ENCODE measurements at regions not wholly inside any gene's neighbourhood (a gene's known extent, or its start where the extent isn't known, plus 50 kb on each side); places are given as distances from the start of the nearest gene placed in this dataset.

GRCh38 chr20:20823476-20823881 lies 111.0 kb upstream of the RALGAPA2 start:
- Mint-ChIP-seq H3K27ac (ENCODE audit: low read depth, unreplicated experiment) (no peak overlapping the region), H3K27me3 (ENCODE audit: insufficient read depth, unreplicated experiment) (peaks cover 15% of the 10 kb centered on the region), H3K4me3 (ENCODE audit: unreplicated experiment) (no peak overlapping the region), H3K9me3 (ENCODE audit: unreplicated experiment) (no peaks in the 10 kb centered on the region), H3K36me3 (ENCODE audit: insufficient read depth, unreplicated experiment) (no peaks in the 10 kb centered on the region), H3K4me1 (ENCODE audit: insufficient read depth, unreplicated experiment) (peaks cover 16% of the 10 kb centered on the region)
- POLR2A ChIA-PET = interaction anchor here (0.7 to 3.2 kb wide), 4 partner anchors 41 to 157 kb away, joined by 3 to 15 read pairs (median 9); no protein-coding TSS in a partner anchor
- intact Hi-C loops (cut with micrococcal nuclease) = loop anchor here (10.0 kb wide), 1 partner anchor 739 kb away; no protein-coding TSS in a partner anchor
- no peak for TF ChIP-seq CTCF (IDR thresholded peaks at IDR 0.05; ENCODE audit: unreplicated experiment)
- CTCF ChIA-PET = interaction anchor here (0.5 to 12.2 kb wide), 32 partner anchors 9 to 1671 kb away, joined by 3 to 373 read pairs (median 5); partner anchors contain the start of gene RALGAPA2
- DNase-seq (ENCODE audit: unreplicated experiment) = no peak
- BruUV-seq (replicated peaks) = no TSS peak

- BruUV-seq (replicated peaks) = no TSS peak
- H3K36me3 Mint-ChIP-seq (ENCODE audit: insufficient read depth, unreplicated experiment) = no peaks in the 10 kb centered on the region
- peak overlapping the region; percentile 42 for H3K27ac Mint-ChIP-seq (ENCODE audit: low read depth, unreplicated experiment)
- no peaks in the 10 kb centered on the region for H3K9me3 Mint-ChIP-seq (ENCODE audit: unreplicated experiment)
- TF ChIP-seq CTCF (IDR thresholded peaks at IDR 0.05; ENCODE audit: unreplicated experiment) = no peak
- intact Hi-C loops (cut with micrococcal nuclease) = loop anchor here (10.0 kb wide), 1 partner anchor 737 kb away; no protein-coding TSS in a partner anchor
- H3K4me1 Mint-ChIP-seq (ENCODE audit: insufficient read depth, unreplicated experiment) = peaks cover 16% of the 10 kb centered on the region
- ChIA-PET CTCF (interaction anchor here (0.6 to 12.2 kb wide), 22 partner anchors 8 to 305 kb away, joined by 3 to 373 read pairs (median 4); no protein-coding TSS in a partner anchor), POLR2A (interaction anchor here (0.6 to 3.2 kb wide), 12 partner anchors 8 to 159 kb away, joined by 3 to 14 read pairs (median 3); partner anchors contain the start of gene RALGAPA2)
- H3K4me3 Mint-ChIP-seq (ENCODE audit: unreplicated experiment) = no peak overlapping the region
- H3K27me3 Mint-ChIP-seq (ENCODE audit: insufficient read depth, unreplicated experiment) = peaks cover 6% of the 10 kb centered on the region
- no peak for DNase-seq (ENCODE audit: unreplicated experiment)
Observed at GRCh38 chr20:20821484-20822260, 109.2 kb upstream of the RALGAPA2 start.

DNA sequence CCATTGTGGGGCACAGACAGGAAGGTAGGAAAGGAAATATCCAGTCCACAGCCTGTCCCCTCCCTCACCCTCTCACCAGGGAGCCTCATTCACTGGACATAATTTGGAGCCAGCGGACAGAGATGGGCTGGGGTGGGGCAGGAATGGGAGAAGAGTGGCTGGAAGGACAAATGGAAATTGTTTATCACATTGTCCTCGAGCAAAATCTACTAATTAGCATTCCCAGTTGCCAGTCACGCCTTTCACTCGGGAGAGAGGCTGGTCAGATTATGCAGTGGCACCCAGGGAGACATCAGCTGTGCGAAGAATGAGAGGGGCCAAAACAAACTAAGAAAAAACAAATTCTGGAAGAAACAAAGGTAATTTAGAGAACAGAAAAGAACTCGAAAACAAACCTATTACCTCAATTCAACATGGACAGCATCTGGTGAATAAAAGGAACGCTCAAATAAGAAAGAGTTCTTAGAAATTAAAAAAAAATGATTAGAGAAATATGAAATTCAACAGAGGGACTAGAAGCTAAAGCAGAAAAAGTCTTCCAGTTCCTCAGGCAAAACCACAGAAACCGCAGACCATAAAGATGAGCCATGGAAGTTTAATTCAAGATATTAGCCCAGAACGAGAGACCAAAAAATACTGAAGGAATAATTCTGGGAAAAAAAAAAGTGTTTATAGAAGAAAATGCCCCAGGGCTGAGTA lies 108.5 kb upstream of the RALGAPA2 start:
- intact Hi-C loops (cut with micrococcal nuclease) = loop anchor here (10.0 kb wide), 1 partner anchor 736 kb away; no protein-coding TSS in a partner anchor
- H3K27ac Mint-ChIP-seq (ENCODE audit: low read depth, unreplicated experiment) = no peak overlapping the region

More for the DNA sequence above, 108.5 kb upstream of the RALGAPA2 start:
- Mint-ChIP-seq H3K27me3 (ENCODE audit: insufficient read depth, unreplicated experiment) (no peaks in the 10 kb centered on the region), H3K4me3 (ENCODE audit: unreplicated experiment) (no peak overlapping the region), H3K36me3 (ENCODE audit: insufficient read depth, unreplicated experiment) (no peaks in the 10 kb centered on the region), H3K4me1 (ENCODE audit: insufficient read depth, unreplicated experiment) (peaks cover 16% of the 10 kb centered on the region), H3K9me3 (ENCODE audit: unreplicated experiment) (no peaks in the 10 kb centered on the region)
- ChIA-PET CTCF (interaction anchor here (0.7 to 12.2 kb wide), 17 partner anchors 13 to 293 kb away, joined by 3 to 373 read pairs (median 4); no protein-coding TSS in a partner anchor), POLR2A (interaction anchor here (0.7 to 2.3 kb wide), 10 partner anchors 7 to 158 kb away, joined by 3 to 9 read pairs (median 3); partner anchors contain the start of gene RALGAPA2)
- no peak for DNase-seq (ENCODE audit: unreplicated experiment)
- no TSS peak for BruUV-seq (replicated peaks)
- no peak for TF ChIP-seq CTCF (IDR thresholded peaks at IDR 0.05; ENCODE audit: unreplicated experiment)
